AG04450 (cell line): ENCODE measurements at regions not wholly inside any gene's neighbourhood (a gene's known extent, or its start where the extent isn't known, plus 50 kb on each side); places are given as distances from the start of the nearest gene placed in this dataset.

ENCODE experiments used
- CTCF ChIA-PET: fragments of 300-600, 350-600 bp; formaldehyde crosslinking; extraction: SDS; loops from one replicate; lab custom pipeline; 2022; ENCODE audit warnings: antibody characterized with exemption, inconsistent platforms; lab: Charles Lee
- POLR2A ChIA-PET: fragments of 350-600 bp; formaldehyde crosslinking; extraction: SDS; loops from one replicate; lab custom pipeline; 2021; ENCODE audit warnings: antibody characterized with exemption, inconsistent platforms; lab: Yijun Ruan, JAX
- DNase-seq: peaks from one replicate; pipeline ENCODE4 v3.0.0-alpha.2; 2011; ENCODE audit warnings: low read depth, low spot score
- H3K27ac ChIP-seq: one replicate; pipeline ENCODE4 v1.5.1; 2012; ENCODE audit warnings: low read depth, low read length, control low read depth
- H3K27me3 ChIP-seq: one replicate; pipeline ENCODE4 v1.6.0; 2012; ENCODE audit warnings: low read length; ENCODE audit not compliant: control insufficient read depth, insufficient read depth
- H3K4me3 ChIP-seq: 2 replicates; pipeline ENCODE4 v1.5.1; 2011; ENCODE audit warnings: mild to moderate bottlenecking, low read depth, low read length, control low read depth
- H3K9me3 ChIP-seq: 2 replicates; pipeline ENCODE4 v1.5.1; 2012; ENCODE audit warnings: low read length; ENCODE audit not compliant: control insufficient read depth, insufficient read depth
- CTCF ChIP-seq: IDR thresholded peaks from 2 replicates; pipeline ENCODE4 v1.5.1; 2011; ENCODE audit warnings: low read depth, low read length, control low read depth, inconsistent platforms

- no peak for TF ChIP-seq CTCF
- CTCF ChIA-PET = no interaction called here
- H3K27me3 ChIP-seq = peaks cover 2% of the 10 kb centered on the region
- no peak for DNase-seq
- peaks cover 9% of the 10 kb centered on the region for H3K9me3 ChIP-seq
- no peak overlapping the region for H3K4me3 ChIP-seq
- POLR2A ChIA-PET = no interaction called here
- no peak overlapping the region for H3K27ac ChIP-seq
These were observed 66.8 kb upstream of the ALDH1A3 start for GRCh38 chr15:100812802-100813201.

GRCh38 chr15:100818927-100819326, 60.7 kb upstream of the ALDH1A3 start:
- H3K27ac ChIP-seq = no peak overlapping the region
- H3K27me3 ChIP-seq = peaks cover 2% of the 10 kb centered on the region
- ChIA-PET POLR2A (no interaction called here), CTCF (no interaction called here)
- peaks cover 3% of the 10 kb centered on the region; the same call in 1 of the 2 replicates for H3K9me3 ChIP-seq
- DNase-seq = peak; percentile 20
- TF ChIP-seq CTCF = no peak
- H3K4me3 ChIP-seq = no peak overlapping the region

- TF ChIP-seq CTCF = no peak
- H3K27me3 ChIP-seq = peaks cover 2% of the 10 kb centered on the region
- ChIA-PET POLR2A (interaction anchor here (0.6 kb wide), 1 partner anchor 857 kb away, joined by 4 read pairs; no protein-coding TSS in a partner anchor), CTCF (no interaction called here)
- no peak overlapping the region for H3K4me3 ChIP-seq
- peaks cover 3% of the 10 kb centered on the region; the same call in 1 of the 2 replicates for H3K9me3 ChIP-seq
- no peak overlapping the region for H3K27ac ChIP-seq
- no peak for DNase-seq
These were observed 59.1 kb upstream of the ALDH1A3 start for GRCh38 chr15:100820528-100820927.

- H3K9me3 ChIP-seq = no peaks in the 10 kb centered on the region
- H3K27me3 ChIP-seq = no peaks in the 10 kb centered on the region
- H3K27ac ChIP-seq = no peak overlapping the region
- POLR2A ChIA-PET = no interaction called here
- CTCF ChIA-PET = no interaction called here
- no peak for DNase-seq
- no peak overlapping the region for H3K4me3 ChIP-seq
- no peak for TF ChIP-seq CTCF
These were observed 58.3 kb upstream of the ALDH1A3 start for GRCh38 chr15:100821327-100821726.

- no peaks in the 10 kb centered on the region for H3K27me3 ChIP-seq
- POLR2A ChIA-PET = no interaction called here
- no peak overlapping the region for H3K27ac ChIP-seq
- peaks cover 2% of the 10 kb centered on the region; the same call in 1 of the 2 replicates for H3K9me3 ChIP-seq
- TF ChIP-seq CTCF = no peak
- no peak overlapping the region for H3K4me3 ChIP-seq
- no peak for DNase-seq
- CTCF ChIA-PET = interaction anchor here (1.2 kb wide), 1 partner anchor 152 kb away, joined by 3 read pairs; no protein-coding TSS in a partner anchor
These were observed 55.4 kb upstream of the ALDH1A3 start for GRCh38 chr15:100824211-100824610.
